VCaP (cell line): ENCODE measurements at regions not wholly inside any gene's neighbourhood (a gene's known extent, or its start where the extent isn't known, plus 50 kb on each side); places are given as distances from the start of the nearest gene placed in this dataset.
A peak's percentile ranks its signal among the peaks of the same experiment; 100 is the strongest.

Experiments
- H3K27ac ChIP-seq: fragments of 450-650 bp; 2 replicates; pipeline ENCODE4 v1.5.1; 2017
- CTCF ChIP-seq: fragments of 450-650 bp; conservative IDR thresholded peaks from 2 replicates; pipeline ENCODE4 v1.5.1; 2017; ENCODE audit warnings: mild to moderate bottlenecking, moderate library complexity

- no peak overlapping the region for H3K27ac ChIP-seq
Measured at GRCh38 chr1:193533853-193534252, 347.4 kb upstream of the B3GALT2 start.

DNA sequence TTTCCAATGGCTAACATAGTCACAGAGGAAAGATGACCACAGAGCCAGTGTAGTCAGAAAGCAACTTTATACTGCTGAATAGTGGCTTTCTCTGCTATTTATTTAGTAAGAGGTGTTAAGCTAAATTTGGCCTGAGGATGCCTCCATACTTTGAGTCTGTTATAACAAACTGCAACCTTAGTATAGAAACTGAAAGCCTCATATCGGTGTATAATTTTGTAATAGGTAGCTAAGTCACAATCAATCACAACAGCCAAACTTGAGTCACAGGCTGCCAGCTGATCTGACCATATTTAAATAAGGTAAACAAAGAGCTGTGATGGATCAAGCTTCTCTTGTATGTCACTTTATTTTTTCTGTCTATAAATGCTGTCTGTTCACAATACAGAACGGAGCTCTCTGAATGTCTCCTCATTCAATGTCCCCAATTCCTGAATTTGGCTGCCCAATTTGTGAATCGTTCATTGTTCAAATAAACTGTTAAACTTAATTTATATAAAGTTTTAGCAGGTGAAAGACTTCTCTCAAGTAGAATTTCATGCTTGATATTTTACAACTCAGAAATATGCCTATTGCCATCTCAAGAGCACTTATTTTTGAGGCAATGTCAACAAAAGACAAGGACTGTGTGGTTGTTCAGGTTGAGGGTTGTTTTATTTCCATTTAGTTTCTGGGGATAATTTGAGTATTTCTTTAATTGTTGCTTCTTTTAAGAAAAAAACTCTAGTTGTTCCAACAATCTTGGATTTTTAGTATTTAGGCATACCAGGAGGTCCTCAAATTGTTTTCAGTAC, 339.7 kb upstream of the B3GALT2 start:
- H3K27ac ChIP-seq: peak overlapping the region; percentile 81
- no peak for TF ChIP-seq CTCF

More at GRCh38 chr1:193533853-193534252, 347.4 kb upstream of the B3GALT2 start:
- no peak for TF ChIP-seq CTCF

DNA sequence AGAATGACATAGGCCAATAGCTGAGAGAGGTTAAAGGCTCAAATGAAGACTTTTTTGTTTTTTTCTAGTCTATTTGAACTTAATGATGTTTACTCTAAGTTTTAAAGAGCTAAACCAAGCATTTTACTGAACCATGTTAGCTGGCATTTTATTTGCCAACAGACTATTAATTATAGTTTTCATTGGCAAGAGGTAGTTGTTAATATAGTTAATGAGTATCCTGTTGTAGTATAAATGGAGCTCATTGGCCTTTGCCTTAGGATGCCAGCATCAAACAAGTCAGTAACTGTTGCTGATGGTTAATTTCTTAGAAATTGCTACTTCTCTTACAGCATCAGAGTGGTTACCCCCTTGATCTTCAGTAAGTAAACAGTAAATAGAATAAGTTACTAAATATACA, 339.0 kb upstream of the B3GALT2 start:
- TF ChIP-seq CTCF: no peak
- H3K27ac ChIP-seq: peak overlapping the region; percentile 81

DNA sequence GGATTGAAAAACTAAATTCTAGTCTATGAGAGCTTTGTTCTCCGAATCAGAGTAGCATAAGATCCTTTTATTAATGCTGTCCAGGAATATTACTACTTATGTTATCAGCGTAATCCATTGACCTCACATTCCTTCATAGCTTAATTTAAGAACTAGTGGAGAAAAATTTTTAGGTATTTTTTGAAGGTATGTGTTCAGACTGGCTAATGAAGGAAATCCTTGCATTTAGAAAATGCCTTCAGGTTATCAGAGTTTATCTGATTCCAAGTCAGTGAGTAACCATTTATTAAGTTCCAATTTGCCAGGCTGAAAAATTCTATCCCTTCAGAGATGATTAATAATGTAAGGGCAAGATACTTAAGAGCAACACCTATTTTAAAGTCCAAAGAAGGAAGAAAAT, 338.2 kb upstream of the B3GALT2 start:
- peak overlapping the region; percentile 81 for H3K27ac ChIP-seq
- TF ChIP-seq CTCF: no peak

DNA sequence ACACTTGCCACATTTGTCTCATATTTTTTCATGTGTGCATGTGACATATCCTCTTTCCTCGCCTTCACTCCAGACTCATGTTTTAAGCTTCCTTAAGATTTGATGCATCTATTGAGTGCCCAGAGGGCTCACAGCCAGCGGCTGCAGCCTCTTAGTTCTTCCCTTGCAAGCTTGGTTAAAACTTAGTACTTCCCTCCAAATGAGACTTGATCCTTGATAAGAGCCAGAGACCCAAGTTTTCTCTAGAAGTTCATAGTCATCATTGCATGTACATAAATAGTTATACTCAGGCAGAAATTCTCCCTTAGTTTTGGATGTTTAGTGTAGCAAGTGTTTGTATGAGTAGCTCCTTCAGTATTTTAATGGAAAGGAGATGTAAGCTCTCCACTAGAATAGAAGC, 337.6 kb upstream of the B3GALT2 start:
- peak overlapping the region; percentile 81 for H3K27ac ChIP-seq
- no peak for TF ChIP-seq CTCF

- no peak for TF ChIP-seq CTCF
- no peak overlapping the region for H3K27ac ChIP-seq
Measured at GRCh38 chr1:193520472-193520871, 334.1 kb upstream of the B3GALT2 start.

GRCh38 chr1:193519922-193520321, 333.5 kb upstream of the B3GALT2 start:
- TF ChIP-seq CTCF: no peak
- H3K27ac ChIP-seq: no peak overlapping the region
